ENCODE measurements at regions not wholly inside any gene's neighbourhood (a gene's known extent, or its start where the extent isn't known, plus 50 kb on each side); places are given as distances from the start of the nearest gene placed in this dataset.
"Not testable (repeated sequence)": the region's sequence is repeated elsewhere in the genome, so short reads cannot be mapped to it uniquely, and the experiment has no call there.

DNA sequence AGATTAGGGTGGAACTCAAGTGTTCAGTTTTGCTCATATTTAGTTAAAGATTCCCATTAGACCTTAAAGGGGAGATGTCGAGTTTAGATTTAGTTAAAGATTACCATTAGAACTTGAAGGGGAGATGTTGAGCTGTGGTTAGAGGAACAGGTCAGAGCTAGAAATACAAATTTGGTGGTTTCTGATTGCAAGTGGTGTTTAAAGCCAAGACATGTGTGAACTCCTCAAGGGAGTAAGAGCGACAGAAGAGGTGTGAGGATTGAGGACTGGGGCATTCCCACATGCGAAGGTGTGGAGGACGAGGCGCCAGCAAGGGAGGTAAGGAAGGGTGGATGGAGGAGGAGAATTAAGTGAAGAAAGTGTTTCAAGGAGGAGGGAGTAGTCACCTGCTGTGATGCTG, 168.6 kb downstream of the IER5 start:
- DNase-seq (ENCODE audit: low read depth in 2 of 2), result no peak

DNA sequence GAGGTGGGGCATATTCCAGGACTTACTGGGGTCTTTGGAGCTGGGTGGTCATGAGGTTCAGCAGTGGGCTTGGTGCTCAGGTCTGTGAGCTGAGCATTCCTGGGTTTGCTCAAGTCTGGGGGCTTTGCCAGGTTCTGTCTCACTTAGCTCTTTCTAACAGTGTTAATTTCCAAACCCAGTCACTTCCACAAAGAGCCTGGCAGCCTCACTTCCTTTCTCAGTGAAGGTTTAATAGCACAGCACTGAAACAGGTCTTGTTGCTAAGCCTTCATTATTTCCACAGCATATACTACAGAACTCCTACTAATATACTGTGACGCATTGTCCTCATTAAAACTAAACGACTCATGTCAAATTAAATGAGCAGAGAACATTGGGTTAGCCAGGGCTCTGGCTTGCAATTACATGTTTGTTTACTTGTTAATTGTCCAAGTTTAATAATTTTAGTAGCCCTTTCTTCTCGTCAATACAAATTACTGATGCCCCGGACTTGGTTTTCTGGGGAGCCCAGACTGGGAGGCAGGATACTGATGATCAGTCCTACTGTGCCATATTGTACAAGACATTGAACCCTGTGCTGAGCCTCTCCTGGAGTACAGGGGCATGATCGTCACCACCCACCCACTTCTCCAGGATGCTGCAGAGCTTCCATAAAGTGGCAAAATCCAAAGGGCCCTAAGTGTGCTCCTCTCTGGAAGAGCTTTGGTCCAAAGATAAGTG, 170.7 kb downstream of the IER5 start:
- DNase-seq (ENCODE audit: low read depth in 2 of 2), result no peak

DNA sequence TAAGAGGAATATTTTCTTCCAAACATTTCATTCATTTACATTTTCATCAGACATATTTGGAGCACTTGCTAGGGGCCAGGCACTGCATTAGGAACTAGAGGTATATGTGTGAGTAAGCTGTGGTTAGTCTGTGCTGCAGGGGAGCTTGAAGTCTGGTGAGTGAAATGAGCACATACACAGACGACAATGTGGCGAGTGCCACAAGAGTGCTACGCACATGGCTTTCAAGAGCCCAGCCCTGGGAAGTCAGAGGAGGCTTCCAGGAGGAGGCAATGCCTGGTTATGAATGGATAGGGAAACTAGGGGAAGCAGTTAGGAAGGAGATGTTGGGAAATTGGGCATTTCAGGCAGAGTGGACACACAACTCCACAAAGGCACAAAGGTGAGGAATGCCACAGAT, 171.8 kb downstream of the IER5 start:
- DNase-seq (ENCODE audit: low read depth in 2 of 2), result no peak

DNA sequence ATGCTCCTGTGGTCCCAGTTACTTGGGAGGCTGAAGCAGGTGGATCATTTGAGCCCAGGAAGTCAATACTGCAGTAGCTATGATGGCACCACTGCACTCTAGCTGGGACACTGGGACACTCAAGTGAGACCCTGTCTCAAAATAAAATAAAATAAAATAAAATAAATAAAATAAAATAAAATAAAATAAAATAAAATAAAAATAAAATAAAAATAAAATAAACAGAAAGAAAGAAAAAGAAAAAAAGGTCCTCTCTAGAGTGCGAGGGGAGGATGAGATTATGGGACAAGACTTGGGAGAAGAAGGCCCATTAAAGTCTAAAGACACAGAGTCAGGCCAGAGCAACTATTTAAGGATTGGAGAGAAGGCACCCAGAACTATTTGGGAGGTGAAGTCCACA, 172.5 kb downstream of the IER5 start:
- DNase-seq (ENCODE audit: low read depth in 2 of 2), result no peak

DNA sequence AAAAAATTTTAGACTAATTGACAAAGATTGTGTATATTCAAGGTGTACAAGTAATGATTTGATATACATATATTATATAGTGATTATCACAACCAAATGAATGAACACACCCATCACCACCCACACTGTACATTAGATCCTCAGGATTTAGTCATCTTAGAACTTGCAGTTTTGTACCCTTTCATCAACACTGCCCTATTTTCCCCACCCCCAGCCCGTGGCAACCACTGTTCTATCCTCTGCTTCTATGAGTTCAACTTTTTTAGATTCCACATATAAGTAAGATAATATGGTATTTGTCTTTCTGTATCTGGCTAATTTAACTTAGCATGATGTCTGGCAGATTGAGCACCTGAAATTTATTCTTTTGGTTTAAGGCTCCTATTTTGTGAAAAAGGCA, 173.6 kb downstream of the IER5 start:
- no peak for DNase-seq (ENCODE audit: low read depth in 2 of 2)

DNA sequence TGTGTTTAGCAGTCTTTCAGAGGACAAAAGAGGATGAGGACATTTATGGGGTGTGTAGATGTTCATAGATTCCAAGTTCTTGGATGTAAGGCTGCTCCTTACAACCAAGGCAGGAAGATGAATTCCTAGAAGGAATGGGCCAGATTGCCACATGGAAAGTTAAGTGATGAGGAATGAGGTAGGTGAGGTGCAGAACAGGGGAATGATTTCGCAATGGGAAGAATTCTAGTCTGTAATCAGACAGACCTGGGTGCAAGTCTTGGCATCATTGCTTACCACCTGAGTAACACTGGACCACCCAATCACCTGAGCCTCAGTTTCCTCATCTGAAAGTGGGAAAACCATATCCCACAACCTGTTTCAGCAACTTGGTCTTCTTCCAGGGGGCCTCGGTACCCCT, 174.9 kb downstream of the IER5 start:
- no peak for DNase-seq (ENCODE audit: low read depth in 2 of 2)

DNA sequence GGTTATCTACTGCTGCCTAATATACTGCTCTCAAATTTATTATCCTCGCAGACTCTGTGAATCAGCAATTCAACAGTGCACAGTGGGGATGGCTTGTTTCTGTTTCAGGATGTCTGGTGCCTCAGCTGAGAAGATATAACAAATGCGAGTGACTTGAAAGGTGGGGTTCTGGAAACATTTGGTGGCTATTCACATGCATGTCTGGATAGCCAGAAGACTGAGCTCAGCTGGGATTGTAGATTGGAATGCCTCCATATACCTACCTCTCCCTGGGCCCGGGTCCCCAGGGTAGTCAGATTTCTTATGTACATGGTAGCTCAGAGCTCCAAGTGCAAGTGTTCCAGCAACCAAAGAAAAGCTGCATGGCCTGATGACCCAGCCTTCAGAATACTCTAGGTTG, 176.3 kb downstream of the IER5 start:
- DNase-seq (ENCODE audit: low read depth in 2 of 2), result no peak

DNA sequence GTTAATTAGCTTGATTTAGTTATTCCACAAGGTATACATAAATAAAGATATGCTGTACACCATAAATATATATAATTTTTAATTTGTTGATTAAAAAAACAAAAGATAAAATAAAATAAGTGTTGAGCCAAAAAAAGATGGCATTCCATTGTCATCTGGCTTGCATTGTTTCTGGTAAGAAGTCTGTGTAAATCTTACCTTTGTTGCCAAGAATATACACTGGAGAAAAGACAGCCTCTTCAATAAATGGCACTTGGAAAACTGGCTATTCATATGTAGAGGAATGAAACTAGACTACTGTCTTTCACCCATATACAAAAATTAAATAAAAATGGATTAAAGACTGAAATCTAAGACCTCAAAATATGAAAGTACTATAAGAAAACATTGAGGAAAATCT, 196.5 kb downstream of the IER5 start:
- no peak for DNase-seq (ENCODE audit: low read depth in 2 of 2)

DNA sequence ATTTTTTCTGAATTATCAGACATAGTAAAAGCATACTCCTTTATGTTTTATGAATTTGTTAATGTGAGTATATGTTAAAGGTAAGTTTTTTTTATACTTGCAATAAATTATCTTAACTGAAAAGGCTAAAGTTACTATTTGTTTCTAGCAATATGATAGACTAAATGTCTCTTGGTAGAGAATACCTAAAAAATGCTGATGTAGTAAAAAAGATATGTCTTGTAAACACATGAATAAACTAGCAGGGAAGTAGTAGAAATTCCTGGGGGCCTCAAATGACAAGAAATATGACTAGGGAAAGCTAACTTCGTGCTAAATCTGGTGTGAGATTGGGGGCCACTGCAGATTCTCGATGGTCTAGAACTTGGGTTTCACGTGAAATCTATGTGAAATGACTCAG, 188.1 kb upstream of the CACNA1E start:
- no peak for DNase-seq (ENCODE audit: low read depth in 2 of 2)

DNA sequence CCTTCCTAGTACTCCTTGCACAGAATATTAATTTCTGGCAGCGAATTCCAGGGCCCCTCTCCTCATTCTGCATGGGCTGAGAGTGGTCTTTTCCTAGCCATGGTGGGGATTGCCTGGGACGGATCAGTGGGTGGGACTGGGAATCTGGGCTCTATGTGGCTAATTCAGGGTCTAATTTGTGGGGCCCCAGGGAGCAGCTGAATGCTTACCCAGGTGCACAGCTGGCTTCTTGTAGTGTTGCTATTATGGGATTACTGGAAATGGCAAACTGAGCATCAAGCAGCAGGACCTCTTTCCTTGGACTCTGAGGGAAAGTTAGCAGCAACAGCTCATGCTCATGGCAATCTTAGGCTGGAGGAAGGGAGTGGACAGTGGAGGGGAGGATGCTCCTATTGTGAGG, 187.1 kb upstream of the CACNA1E start:
- DNase-seq (ENCODE audit: low read depth in 2 of 2), result no peak

DNA sequence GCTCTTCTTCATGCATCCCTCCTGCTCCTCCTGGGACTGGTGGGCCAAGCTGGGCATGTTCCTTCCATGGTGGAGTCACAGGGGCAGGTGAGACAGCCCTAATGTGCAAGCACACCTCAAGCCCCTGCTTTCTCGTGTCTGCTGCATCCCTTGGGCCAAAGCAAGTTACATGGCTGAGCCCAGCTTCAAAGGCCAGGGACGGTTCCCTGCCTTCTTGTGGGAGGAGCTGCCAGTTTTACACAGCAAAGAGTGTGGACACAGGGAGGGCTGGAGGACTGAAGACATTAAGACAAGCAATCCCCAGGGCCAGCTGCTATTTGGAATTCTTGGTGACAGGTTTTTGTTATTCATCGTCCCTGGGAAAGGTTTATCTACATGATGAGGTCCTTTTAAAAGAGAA, 175.2 kb upstream of the CACNA1E start:
- no peak for DNase-seq (ENCODE audit: low read depth in 2 of 2)

DNA sequence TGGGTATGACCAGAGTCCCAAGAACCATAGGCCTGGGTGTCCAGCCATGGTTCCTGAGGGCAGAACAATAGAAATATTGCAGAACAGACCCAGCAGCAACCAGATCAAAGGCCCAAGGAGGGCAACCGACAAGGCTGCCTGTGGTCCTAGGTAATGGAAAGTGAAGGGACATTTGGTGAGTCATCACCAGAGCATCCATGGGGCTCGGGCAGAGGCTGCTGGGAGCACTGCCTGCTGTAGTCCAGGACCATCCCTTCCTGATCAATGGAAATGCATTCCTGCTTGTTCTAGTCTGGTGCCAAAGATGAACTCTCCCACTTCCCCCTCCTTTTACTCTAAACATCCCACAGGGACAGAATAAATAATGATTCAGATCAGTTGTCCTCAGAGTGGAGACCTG, 172.8 kb upstream of the CACNA1E start:
- DNase-seq (ENCODE audit: low read depth in 2 of 2), result no peak

DNA sequence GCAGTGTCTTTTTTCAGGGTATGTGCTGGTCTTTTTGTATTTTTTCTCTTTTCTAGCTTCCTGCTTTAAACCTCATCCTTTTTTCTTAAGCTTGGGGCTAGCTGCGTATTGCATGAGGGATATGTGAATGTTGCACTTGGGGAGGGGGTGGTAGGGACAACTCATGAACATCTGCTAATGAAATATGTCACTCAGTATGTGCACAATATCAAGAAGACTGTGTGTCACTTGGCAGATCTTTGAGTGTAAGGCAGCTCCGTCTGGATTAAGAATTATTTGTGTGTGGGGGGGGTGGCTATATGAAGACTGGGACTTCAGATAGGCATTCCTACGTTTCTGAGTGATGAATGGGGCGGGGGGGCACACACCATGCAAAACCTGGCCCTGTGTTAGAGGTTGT, 170.4 kb upstream of the CACNA1E start:
- DNase-seq (ENCODE audit: low read depth in 2 of 2), result no peak

DNA sequence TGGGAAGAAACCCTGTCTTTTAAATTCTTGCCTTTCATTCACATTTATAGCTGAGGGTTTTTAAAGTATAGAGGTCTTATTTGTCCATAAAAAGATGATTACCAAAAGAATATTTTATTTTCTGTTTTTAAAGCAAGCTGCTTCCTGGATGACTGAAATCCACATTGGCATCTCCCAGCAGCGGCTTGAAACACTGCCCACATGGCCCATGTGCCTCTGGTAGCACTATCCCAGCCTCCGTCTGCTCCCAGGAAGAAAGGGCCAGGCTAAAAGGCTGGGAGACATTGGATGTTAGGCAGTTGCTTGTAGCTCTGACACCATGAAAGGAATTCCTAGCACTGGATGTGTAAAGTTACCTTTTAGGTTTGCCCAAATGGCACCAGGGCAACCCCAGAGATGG, 169.9 kb upstream of the CACNA1E start:
- DNase-seq (ENCODE audit: low read depth in 2 of 2), result no peak

DNA sequence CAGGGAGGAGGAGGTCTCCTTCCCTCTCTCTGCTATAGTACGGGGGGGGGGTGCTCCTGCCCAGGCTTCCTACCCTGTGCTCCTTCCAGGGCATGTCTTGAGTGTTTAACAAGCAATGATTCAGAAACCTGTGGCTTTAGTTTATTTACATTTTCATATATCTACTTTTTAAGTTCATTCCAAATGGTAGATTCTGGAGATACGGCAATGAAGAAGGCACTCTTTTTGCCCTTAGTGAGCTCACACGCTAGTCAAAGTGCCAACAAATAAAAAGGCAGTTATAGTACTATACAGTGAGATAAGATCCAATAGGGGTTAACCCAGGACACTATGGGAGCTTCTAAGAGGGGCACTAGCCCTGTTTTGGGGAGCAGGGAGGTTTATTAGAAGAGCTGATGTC, 169.3 kb upstream of the CACNA1E start:
- DNase-seq (ENCODE audit: low read depth in 2 of 2), result no peak

DNA sequence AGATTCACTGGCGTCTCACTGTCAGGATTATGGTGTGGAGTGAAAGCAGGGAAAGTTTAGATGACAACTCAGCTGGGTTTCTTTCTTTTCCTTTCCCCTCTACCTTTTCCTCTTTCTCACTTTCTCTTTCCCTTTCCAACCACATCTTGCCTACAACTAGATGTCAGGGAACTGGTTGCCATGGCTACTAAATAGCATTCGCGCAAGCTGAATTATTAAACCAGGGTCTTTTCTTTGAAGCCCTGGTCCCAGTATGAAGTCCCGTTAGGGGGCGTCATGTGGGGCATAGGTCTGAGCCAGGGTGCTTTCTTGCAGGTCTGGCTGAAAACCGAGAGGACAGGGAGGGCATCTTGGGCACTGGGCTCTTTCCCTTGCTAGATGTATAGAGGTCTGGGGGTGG, 168.4 kb upstream of the CACNA1E start:
- no peak for DNase-seq (ENCODE audit: low read depth in 2 of 2)

DNA sequence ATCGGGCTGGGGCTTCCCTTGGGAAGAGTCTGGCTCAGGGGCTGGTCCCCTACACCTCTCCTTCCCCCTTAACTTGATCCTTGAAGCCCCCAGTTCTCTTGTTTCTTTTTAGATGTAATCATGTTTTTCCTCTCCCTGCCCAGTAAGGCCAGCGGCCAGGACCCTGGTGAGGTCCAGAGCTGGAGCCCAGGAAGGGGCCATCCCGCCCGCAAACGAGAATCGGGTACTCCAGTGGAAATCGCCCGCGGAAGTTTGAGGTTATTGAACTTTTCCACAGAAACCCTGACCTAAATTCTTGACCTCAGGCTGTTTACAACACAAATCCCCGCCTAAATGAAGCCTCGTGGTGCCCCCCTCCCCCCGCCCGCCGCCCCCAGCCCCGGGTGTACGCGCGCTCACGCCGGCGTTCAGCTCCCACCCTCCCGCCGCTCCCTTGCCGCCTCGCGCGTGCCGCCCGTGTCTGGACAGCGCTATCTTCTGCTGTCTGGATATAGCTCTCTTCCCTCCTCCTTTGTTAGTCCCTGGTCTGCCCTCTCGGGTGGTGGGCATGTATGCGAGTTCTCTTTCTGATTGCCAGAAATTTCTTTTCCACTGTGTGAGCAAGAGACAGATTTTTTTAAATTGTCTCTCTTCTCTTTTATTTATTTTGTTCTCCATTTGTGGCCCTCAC, 165.9 kb upstream of the CACNA1E start:
- DNase-seq (ENCODE audit: low read depth in 2 of 2), result no peak

DNA sequence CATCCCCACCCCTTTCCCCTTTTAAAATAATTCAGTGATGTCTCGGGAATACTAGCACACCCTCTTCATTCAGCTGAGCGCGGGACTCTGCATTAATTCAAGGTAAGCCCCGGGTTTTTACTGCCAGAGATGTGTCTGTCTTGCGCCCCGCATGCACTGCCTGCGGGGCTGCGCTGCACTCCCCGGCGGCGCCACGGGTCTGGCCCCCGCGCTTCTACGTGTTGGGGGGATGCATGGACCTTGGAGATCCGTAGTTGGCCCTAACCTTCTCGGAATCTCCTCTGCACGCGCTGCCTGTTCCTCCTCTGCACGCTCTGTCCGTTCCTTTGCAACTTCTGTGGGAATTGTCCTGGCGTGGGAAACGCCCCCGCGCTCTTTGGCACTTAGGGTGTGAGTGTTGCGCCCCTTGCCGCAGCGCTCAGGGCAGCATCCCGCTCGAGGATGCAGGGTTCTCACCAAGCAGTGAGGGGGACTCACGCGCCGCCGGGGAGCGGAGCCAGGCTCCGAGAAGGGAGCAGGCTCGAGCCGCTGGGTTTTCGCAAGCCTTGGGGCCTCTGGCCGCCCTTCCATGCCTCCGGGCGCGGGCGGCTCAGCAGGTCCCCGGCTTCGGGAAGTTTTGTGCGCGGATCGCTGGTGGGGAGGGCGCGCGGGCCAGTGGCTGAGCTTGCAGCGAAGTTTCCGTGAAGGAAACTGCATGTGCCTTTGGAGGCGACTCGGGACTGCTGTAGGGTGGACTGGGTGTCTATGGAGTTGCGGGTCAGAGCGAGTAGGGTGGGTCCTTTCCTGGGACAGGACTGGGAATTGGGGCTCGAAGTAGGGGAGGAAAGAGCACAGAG, 165.1 kb upstream of the CACNA1E start:
- no peak for DNase-seq (ENCODE audit: low read depth in 2 of 2)

DNA sequence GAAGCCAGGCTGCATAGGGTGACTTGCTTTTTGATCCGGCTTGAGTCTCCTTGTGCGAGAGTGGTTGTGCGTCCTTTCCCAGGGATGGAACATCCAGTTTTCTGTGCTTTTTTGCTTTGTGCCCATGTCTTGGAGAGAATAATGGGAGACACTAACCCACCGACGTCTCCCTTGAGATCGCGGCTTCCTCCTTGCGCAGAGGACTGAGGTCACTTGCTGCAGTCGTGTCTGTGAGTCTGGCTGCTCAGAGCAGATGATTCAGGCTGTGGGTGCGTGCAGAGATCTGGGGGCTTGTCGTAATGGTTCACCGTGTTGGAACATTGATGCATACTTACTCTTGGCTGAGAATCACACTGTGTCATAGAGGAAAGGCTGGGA, 164.5 kb upstream of the CACNA1E start:
- peak; percentile 5 to 23 for DNase-seq (ENCODE audit: low read depth in 2 of 2)

DNA sequence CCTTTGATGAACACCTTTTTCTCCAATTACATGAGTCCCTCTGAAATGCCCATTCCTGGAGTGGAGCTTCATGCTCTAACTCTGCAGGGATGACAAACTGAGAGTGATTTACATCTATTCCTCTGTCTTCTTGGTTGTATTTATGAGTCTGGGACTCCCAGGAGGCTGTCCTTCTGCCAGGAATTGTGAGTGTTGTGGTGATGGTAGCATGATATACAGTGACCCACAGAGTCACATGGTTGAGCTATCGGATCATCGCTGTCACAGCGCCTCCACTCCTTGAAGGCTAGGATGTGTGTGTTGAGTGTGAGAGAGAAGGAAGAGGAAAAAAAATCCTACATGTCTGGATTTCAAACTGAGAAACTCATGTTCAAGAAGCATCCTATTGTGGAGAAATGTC, 163.4 kb upstream of the CACNA1E start:
- no peak for DNase-seq (ENCODE audit: low read depth in 2 of 2)

DNA sequence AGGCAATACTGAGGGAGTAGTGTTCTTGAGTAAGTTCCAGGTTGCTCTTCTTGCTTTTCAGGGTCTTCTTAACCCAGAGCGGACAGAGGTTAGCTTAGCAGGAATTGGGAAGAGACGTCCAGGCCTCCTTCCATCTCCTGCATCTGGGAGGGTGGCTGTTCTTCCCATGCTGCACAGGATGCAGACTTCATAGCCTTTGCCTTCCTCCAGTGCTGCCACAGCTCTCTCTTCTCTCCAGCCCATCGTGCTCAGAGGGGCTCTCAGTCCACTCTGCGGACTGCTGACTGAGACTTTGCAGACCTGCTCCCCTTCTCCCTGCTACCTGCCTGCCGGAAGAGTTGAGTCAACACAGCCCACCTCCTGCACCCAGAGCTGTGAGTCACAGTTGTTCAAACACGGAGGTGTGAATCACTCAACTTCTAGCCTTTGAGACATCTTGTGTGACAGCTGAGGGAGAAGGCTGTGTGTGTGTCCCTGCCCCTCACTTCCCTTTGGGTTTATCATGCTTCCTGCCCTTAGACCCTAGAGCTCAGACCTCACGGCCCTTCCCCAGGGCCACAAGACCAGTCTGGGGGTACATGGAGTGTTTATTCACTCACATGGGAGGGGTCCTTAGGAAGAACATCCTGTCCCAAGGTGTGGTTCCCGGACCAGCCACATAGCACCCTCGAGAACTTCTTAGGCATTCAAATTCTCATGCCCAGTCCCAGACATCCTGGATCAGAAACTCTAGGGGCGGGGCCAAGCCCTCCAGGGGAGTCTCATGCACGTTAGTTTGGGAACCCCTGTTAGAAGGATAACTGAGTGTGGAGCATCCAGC, 158.3 kb upstream of the CACNA1E start:
- peak; percentile 60 for DNase-seq (ENCODE audit: low read depth in 2 of 2)

DNA sequence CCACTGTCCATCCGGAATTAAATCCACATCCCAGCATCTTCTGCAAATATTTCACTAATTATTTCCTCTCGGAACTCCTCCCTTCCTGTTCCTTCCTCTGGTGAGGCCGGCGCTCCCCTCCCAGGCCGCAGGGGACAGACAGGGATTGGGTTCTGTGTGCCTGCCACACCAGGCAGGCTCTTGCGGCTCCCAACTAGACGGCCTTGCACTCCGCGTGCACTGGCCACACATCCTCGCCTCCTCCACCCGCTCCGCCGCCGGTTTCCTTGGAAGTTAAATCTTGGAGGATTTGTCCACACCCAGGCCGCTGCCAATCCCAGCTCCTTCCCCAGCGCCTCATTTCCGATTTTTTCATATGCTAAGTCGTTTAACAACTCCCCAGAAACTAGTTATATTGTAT, 157.6 kb upstream of the CACNA1E start:
- not testable (repeated sequence) for DNase-seq (ENCODE audit: low read depth in 2 of 2)
